ENCODE measurements at regions not wholly inside any gene's neighbourhood (a gene's known extent, or its start where the extent isn't known, plus 50 kb on each side); places are given as distances from the start of the nearest gene placed in this dataset.

DNA sequence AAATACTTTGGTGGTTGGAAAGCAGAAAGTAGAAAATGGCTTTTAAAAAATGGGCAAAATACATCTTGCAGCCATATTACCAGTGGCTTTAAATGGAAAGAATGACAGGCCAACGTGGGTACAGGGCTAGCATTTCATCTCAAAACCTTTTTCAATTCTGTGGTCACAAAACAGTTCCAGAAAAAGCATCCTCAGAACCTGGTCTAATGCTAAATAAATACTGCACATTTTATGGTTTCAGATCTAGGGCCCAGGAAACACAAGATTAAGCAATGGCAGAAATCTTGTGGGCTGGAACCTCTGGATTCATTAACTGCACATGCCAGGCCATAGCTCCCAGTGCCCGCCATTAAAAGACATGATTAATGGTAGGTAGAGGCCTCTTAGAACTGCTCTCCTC is 470.2 kb upstream of the RASGRP1 start:
- TF ChIP-seq, protein P1, sequence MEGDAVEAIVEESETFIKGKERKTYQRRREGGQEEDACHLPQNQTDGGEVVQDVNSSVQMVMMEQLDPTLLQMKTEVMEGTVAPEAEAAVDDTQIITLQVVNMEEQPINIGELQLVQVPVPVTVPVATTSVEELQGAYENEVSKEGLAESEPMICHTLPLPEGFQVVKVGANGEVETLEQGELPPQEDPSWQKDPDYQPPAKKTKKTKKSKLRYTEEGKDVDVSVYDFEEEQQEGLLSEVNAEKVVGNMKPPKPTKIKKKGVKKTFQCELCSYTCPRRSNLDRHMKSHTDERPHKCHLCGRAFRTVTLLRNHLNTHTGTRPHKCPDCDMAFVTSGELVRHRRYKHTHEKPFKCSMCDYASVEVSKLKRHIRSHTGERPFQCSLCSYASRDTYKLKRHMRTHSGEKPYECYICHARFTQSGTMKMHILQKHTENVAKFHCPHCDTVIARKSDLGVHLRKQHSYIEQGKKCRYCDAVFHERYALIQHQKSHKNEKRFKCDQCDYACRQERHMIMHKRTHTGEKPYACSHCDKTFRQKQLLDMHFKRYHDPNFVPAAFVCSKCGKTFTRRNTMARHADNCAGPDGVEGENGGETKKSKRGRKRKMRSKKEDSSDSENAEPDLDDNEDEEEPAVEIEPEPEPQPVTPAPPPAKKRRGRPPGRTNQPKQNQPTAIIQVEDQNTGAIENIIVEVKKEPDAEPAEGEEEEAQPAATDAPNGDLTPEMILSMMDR (conservative IDR thresholded peaks at IDR 0.05; ENCODE audit: low read depth, low read length) = no peak
- TF ChIP-seq EZH2 (IDR thresholded peaks at IDR 0.05; ENCODE audit: borderline replicate concordance, low read depth, low read length, poor library complexity, severe bottlenecking) = no peak
